NB4 (cell line): ENCODE measurements at regions not wholly inside any gene's neighbourhood (a gene's known extent, or its start where the extent isn't known, plus 50 kb on each side); places are given as distances from the start of the nearest gene placed in this dataset.

Experiments
- MYC ChIP-seq: IDR thresholded peaks from 2 replicates; pipeline ENCODE4 v1.6.1; 2011; ENCODE audit warnings: low read depth, low read length
- POLR2A ChIP-seq: IDR thresholded peaks from 2 replicates; pipeline ENCODE4 v1.6.1; 2011; ENCODE audit warnings: mild to moderate bottlenecking; ENCODE audit not compliant: insufficient read length; ENCODE audit errors: extremely low read depth
- TF ChIP-seq, protein P1 (sequence below): IDR thresholded peaks from one replicate; pipeline ENCODE4 v1.5.1; 2012; ENCODE audit warnings: low read depth, low read length
- TF ChIP-seq, protein P2 (sequence below): IDR thresholded peaks from 2 replicates; pipeline ENCODE4 v1.6.1; 2011; ENCODE audit warnings: low read depth, low read length

DNA sequence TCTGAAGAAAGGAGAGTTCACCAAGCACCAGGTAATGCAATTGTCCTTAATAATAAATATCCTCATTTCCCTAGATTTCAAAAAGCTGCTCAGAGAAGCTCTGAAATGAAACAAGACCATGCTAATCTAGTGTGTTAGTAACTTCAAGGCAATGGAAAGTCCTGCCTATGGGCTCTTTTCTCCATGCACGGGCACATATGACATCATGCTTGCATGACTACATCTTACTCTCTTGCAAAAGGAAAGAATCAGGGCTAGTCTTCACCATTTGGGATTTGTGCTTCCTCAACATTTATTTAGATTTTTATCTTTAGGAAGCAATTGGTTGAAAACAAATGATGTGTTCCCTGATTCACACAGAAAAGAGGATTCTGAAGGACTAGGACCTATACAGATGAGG is 204.0 kb upstream of the POU3F3 start:
- TF ChIP-seq, protein P1, sequence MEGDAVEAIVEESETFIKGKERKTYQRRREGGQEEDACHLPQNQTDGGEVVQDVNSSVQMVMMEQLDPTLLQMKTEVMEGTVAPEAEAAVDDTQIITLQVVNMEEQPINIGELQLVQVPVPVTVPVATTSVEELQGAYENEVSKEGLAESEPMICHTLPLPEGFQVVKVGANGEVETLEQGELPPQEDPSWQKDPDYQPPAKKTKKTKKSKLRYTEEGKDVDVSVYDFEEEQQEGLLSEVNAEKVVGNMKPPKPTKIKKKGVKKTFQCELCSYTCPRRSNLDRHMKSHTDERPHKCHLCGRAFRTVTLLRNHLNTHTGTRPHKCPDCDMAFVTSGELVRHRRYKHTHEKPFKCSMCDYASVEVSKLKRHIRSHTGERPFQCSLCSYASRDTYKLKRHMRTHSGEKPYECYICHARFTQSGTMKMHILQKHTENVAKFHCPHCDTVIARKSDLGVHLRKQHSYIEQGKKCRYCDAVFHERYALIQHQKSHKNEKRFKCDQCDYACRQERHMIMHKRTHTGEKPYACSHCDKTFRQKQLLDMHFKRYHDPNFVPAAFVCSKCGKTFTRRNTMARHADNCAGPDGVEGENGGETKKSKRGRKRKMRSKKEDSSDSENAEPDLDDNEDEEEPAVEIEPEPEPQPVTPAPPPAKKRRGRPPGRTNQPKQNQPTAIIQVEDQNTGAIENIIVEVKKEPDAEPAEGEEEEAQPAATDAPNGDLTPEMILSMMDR = no peak
- TF ChIP-seq, protein P2, sequence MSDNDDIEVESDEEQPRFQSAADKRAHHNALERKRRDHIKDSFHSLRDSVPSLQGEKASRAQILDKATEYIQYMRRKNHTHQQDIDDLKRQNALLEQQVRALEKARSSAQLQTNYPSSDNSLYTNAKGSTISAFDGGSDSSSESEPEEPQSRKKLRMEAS = no peak
- TF ChIP-seq POLR2A (no peak), MYC (no peak)
